ENCODE measurements at regions not wholly inside any gene's neighbourhood (a gene's known extent, or its start where the extent isn't known, plus 50 kb on each side); places are given as distances from the start of the nearest gene placed in this dataset.
"Not testable (repeated sequence)": the region's sequence is repeated elsewhere in the genome, so short reads cannot be mapped to it uniquely, and the experiment has no call there.

DNA sequence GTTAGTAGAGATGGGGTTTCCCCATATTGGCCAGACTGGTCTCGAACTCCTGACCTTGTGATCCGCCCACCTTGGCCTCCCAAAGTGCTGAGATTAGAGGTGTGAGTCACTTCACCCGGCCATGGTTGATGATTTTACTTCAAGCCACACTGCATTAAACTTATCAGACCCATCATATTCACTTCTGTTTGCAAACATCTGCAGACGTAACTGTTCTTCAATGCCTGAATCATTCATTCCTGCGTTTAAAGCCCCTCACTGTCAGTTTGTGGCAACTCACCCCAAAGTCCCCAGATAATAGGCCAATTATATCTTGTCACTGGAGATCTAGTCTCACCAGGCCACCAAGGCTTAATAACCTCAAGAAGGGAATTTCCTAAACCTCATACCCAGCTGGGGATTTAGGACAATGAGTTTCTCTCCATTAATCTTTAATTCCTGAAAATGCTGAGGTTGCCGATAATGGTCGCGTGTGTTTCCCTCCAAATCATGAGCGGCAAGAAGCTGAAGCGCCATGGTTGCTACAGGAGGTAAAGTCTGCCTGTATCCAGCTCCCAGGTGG lies 229.6 kb downstream of the LY86 start:
- no peak for DNase-seq

DNA sequence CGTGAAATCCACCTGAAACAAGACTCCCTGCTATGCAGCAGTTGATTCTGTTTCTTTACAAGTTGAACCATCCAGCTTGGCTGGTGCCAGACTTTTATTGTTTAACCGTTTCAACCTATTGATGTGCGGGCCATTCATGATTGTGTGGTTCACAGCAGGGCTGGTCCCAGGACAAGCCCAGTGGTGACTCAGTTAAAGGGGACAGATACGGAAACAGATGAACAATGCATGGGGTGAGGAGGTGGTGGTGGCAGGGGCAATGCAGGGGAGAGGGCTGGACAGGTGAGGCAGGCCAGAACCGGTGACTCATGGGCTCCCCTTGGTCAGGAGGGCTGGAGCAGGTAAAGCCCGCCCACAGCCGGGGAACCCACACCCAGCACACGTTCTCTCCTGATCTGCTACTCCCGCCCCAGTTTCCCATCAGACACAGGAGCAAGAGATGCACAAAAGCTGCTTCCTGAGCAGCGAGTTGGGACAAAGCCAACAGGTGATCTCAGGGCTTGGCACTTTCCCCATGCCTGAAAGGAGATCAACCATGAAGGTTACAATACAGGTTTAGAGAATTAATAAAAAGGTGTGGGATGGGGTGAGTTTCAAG lies 232.2 kb downstream of the LY86 start:
- no peak for DNase-seq

DNA sequence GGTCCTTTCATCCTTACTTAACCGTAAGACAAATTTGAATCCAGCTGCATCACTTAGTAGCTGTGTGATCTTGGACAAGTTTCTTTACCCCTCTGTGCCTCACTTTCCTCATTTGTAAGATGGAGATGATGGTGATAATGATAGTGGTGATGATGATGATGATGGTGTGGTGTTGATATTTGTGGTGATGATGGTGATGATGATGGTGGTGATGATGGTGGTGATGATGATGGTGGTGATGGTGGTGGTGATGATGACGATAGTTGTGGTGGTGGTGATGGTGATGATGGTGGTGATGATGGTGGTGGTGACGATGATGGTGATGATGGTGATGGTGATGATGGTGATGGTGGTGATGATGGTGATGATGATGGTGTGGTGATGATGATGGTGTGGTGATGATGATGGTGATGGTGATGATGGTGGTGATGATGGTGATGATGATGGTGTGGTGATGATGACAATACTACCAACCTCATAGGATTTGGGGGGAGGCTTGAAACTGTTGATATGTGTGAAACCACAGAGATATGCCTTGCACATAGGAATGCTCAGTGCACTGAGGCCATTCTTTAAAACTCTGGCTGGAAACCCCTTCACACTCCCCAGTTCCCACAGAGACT lies 233.2 kb downstream of the LY86 start:
- DNase-seq: no peak

DNA sequence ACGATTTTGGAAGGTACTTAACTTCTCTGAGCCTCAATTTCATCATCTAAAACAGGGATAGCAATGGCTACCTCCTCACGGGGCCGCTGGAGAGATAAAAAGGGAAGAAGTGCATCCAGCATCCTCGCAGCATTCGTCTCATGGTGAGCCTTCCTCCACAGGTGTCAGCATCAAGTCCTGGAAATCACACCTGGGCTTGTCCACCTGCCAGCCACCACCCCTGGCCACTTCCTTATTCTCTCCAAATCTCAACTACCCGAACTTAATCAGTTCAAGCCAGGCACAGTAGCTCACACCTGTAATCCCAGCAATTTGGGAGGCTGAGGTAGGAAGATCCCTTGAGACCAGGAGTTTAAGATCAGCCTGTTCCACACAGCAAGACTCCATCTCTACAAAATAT lies 234.5 kb downstream of the LY86 start:
- no peak for DNase-seq

DNA sequence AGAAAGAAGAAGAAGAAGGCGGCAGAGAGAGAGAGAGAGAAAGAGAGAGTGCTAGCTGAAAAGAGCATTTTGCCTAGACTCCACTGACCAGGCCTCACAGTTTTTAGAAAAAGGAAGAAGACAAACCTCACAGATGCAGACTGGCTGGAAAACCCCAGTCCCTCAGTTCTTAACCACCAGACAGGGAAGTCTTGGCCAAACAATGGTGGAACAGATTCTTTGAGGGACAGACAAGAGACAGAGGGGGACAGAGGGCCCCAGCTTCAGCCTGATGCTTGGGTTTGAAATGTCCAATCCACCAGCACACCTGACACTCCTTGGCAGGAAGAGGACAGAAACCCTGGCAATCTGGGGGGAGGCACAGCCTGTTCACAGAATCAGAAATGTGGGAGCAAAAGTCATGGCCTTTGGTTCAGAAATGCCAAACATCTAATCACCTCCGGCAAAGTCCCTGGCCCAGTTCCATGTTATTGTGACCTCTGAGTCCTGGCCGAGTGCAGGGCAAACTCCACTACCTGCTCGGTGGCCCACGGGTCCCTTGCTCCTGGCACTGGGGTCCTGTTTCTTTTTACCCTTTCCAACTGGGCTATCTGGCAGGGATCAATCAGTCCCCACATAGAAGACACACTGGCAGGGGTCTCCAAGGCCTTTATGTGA lies 235.2 kb downstream of the LY86 start:
- DNase-seq: no peak

DNA sequence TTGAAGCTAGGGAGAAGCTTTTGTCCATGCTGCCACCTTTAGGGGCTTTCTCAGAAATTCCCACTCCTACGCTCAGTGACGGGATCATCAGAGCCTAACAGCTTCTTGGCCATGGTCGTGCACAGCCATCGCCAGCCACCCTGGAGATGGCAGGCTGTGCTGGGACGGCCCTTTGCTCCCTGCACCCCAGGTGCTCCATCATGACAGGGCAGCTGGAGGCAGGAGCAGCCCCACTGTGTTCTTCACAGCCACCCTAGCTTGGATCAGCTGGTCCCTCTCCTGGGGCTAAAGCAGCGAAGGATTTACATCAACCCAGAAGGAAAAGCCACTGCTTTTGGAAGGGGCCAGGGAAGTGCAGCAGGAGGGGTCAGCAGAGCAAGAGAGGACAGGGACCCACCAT lies 235.9 kb downstream of the LY86 start:
- no peak for DNase-seq

DNA sequence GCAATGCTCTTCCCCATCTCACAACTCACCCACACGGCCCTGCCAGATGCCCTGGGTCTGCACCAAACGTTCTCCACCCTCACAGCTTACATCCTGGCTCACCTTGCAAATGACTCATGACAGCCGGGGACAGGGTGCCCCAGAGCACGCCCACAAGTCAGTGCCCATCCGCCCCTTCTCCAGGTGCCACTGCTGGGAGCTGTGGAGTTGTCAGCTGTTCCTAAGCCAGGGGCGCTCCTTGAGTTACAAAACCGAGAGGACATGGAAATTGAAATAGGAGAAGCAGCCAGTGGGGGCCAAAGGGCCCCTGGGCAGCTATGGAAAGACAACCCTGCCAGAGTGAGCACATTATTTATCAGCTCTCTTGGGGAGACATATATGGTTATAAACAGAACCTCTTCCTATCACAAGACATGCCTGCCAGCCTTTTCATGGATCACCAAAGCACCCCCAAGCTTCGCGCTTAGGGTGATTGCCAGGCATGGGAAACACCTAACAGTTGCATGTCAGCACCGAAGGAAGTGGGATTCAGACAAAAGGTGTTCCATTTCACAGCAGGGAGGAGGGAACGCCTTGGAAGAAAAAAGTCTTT lies 236.8 kb downstream of the LY86 start:
- no peak for DNase-seq

DNA sequence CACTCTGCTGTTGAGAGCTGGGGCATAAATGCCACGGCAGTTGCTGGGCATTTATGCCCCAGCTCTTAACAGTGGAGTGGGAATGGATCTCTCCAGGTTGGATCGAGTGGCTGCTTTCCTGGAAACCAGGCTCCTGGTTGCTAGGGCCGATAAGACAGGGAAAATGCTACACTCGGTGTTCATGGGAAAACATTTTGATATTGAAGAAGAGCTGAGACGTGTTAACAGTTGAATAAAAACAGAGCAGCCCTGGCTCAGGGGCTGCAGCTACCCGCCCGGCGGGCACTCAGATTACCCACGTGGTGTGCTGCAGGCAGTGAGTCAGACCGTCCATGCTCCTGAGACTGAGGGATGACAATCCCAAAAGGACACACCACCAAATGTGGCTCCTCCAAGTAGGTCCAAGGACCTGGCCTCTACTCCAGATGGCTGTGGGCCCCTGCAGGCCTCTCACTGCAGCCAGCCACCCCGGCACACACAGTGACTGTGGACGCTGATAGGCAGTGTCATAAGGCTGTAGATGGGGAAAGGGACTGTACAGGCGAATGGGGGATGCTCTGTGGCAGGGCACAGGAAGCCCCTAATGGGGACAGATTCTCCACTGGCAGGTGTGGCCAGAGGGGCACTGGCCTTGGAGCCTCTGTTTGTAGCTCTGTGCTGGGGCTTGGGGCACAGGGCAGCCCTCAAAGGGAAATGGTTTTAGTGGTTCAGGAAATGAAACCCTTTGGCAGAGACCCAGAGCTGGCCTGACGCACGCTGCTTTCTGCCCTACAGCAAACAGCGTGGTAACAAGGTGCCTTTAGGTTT lies 237.8 kb downstream of the LY86 start:
- no peak for DNase-seq

DNA sequence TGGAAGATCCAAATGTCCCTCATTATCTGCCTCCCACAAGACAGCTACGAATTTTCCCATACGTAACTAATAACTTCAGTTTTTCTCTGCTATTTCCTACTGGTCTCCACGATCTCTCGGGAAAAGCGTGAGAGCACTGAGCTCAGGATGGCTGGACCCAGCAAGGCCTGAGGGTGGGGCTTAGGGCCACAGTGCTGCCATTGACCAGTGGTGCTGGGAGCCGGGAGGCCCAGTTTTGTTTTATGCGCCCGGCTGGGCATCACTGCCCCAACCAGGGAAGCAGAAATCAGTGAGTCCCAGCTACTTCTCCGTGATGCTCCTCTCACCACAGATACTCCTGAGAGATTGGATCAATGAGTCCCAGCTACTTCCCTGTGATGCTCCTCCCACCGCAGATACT lies 238.4 kb downstream of the LY86 start:
- DNase-seq: no peak

DNA sequence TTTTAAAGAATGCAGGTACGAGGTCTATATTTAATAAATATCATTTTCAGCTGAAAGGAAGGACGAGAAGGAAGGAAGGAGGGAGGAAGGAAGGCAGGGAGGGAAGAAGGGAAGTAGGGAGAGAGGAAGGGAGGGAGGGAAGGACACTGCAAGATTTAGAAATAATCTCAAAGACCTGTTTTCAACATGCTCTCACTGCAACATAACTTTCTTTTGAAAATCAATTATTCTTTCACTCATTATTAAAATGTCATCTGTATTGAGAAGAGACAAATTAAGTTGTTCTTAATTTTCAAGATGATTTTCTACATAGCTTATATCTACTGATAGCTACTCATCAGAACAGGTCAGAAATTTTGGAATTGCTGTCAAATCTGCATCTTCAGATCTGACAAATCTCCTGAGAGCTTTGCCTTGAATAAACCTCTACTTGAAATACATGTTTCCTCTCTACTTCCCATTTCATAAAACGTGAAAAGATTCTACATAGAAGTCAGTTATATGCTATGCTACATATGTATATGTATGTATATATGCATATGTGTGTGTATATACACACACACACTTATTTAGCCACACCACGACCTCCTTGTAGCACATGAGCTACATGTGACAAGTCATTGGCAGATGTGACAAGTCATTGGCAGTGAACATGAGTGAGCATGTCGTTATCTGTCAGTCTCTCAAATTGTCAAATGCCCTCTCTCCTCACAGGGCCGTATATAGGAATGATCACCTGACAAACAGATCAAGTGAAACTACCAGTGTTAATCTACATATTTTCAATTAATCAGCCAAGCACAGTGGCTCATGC lies 241.6 kb downstream of the LY86 start:
- DNase-seq: no peak

DNA sequence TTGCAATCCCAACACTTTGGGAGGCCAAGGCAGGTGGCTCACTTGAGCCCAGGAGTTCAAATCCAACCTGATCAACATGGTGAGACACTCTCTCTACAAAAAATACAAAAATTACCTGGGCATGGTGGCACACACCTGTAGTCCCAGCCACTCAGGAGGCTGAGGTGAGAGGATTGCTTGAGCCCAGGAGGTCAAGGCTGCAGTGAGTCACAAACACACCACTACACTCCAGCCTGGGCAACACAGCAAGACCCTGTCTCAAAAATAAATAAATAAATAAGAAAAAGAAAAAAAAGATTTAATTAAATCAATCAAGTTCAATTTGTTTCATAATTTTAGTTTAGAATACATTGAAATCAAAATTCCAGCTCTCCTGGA lies 242.2 kb downstream of the LY86 start:
- DNase-seq: not testable (repeated sequence)

DNA sequence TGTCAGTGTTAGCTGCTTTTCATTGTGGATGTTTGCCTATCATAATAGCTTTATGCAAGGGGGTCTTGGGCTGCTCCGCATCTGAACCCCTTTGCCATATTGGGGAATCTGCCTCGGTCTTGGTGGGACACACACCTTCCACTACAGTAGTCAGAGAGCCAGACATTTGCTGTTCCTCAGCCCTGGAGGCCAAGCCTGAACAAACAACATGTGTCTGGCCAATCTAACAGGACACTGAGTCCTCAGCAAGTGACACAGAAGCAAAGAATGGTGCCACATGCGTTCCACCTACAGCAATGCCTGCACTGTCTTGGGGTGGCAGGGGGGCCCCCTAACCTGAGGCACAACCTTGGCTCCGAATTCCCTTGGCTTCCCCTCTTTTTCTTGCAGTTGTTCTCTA lies 243.9 kb downstream of the LY86 start:
- DNase-seq: no peak

DNA sequence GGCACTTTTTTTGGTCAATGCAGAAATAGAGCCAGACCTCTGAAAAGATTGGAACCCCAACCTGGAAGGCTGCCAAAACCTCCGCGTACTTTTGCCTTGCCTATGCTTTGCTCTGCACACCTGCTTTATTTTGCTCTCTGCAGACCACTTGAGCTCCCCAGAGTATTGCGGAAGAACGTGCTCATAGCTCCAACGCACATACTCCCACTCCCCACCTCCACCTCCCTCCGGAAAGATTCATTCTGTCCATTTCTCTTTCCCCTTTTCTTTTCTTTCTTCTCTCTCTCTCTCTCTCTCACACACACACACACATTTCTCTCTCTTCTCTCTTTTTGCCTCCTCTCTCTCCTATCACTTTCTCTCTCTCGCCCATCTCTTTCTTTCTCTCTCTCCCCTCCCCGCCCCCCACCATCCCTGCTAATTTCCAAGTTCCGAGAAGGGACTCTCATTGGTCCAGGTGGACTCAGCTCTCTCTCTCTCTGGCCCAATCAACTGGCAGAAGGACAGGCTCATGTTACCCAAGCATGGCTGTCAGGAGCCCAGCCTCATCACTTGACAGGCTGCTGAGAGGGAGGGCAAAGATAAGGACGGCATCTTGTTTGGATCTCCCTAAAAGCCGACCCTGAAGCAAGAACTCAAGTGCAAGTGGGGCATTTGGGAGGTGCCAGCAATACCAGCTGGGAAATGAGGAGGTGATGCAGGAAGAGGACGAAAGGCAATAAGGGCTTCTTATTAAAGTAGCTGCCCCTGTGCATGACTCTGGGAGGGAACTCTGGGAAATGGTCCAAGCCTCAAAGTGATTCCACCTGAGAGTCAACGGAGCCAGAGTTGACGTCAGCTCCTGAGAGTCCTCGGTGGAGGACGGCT lies 246.1 kb downstream of the LY86 start:
- no peak for DNase-seq

DNA sequence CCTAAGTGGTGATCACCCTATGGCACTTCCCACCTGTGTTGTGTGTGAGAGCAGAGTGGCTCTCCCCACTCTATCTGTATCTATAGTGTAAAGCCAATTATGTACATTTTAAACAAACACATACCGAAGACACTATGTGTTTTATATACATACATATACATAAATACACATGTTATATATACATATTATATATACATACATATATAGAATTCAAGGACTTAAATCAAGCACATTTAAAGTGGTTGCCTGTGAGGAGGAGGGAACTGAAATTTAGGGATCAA lies 246.6 kb downstream of the LY86 start:
- DNase-seq: no peak

DNA sequence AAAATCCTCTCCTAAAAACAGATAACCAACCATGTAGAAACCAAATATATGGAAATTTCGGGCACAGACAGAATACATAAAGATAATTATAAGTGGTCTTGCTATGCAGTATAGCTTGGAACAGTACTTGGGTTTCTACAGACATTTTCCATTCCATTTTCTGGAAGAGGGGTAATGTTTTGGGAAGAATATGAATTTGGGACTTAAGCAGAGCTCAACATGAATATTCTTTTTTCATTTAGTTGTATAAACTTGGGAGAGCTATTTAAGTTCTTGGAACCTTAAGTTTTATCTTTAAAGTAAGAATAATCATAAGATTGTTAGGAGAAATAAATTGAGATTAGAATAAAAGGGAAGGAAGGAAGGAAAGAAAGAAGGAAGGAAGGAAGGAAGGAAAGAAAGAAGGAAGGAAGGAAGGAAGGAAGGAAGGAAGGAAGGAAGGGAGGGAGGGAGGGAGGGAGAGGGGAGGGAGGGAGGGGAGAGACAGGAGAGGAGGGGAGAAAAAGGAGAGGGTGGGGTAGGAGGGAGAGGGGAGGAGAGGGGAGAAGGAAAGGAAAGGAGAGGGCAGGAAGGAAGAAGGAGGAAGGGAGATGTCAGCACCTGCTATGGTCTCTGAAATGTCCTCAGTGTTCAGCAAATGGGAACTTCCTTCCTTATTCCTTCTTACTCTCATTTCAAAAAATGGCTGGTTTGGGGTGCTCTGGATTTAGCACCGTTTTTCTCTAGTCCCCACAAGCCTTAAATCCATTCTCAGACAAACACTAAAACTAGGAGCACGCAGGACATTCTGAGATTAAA lies 248.3 kb downstream of the LY86 start:
- no peak for DNase-seq

DNA sequence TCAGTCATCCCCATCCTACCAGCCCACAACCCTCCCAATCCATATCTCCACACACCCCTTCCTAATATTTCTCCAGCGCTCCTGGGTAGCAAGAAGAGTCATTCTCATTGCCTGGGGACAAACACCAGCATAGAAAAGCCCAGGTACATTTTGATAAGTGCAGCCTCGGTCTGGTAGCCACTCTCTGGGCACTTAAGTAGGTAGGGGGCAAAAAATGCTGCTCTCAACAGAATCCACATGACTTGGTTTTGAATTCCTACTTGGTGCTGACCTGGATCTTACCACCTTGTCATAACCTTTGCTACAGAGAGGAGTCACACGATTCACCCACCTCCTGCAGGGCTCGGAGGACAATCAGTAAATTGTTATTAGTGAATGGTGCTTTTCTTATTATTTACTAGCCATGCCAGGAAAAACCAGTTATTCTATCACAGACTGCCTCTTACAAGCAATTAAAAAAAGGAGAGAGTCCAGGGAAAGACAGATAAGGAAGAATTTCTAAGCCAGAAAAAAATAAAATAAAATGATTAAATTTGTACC lies 249.1 kb downstream of the LY86 start:
- DNase-seq: no peak

DNA sequence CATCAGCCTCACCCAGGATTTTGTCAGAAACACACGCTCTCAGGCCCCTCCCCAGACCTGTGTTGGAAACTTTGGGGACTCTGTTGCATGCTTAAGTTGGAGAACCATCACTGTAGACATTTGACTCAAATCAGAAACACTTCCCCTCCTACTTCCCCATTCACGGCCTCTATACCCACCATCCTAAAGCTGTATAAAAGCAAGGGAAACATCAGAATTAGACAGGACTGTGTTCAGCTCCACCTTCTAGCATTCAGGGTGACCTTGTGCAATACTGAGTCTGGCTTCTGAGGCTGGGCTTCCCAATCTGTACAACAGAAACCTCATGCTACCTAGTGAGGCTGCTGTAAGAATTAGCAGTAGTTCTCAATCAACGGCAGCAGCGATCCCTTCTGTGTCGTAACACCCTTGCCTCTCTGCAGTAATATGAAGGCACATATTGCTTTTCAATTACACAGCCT lies 252.3 kb downstream of the LY86 start:
- no peak for DNase-seq

DNA sequence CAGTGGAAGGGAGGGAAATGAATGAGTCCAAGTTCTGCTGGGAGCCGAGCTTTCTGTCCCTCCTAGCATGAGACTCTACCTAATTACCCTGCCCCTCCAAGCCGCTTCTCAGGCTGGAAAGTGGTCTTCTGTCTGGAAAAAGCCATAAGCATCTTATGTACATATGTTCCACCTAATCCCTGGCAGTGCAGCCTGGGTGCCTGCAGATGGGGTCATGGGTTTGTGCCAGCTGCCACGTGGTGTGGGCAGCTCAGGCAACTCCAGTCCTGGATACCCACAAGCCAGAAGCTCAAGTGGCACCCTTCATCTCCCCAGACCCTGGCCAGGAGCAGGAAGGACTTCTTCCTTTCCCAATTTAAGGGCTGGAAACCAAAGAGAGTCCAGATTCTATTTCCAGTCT lies 253.1 kb downstream of the LY86 start:
- DNase-seq: no peak

DNA sequence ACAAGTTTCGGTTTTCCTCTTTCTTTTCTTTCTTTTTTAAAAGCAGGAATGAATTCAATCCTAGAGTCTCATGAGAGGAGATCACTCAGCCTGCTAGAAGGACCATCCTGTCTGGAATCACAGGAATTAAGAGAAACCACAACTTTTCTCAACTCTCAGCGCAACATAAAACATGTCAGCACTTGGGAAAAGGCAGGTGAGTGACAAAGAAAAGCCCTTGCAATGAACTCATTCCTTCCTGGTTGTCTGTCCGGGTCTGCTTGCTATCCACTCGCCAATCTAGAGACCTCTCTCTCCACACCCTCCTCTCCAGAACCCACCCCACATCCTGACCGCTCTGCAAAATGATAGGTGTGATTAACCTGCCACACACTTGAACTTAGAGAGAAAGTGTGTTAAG lies 253.8 kb downstream of the LY86 start:
- no peak for DNase-seq

DNA sequence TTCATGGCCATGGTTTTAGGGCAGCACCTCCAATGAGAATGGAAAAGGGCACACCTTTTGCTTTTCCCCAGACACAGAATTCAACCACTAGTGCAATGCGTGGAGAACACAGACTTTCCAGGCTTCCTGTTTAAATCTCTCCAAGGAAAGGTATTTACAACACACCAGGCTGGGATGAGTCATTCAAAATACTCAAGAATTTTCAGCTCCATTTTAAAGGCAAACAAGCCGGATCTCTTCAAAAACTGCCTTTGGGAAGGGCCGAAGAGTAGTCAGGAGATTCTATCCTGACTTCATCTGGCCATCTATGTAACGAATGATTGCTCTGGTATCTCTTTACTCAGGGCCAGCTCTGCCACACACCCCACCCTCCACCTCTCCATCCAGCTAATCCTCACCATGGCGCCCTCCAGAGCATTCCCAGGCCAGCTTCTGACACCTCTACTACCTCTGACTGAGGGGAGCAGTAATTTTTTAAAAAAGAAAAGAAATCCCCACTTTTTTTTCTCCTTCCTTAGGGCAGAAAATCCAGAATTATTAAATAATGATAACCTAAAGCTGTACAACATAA lies 254.6 kb downstream of the LY86 start:
- DNase-seq: no peak
